Activated T-cell treated with anti-CD3 and anti-CD28 coated beads, Interleukin-2, amount 50 U/mL, for 72 hours (primary cell): ENCODE measurements at regions not wholly inside any gene's neighbourhood (a gene's known extent, or its start where the extent isn't known, plus 50 kb on each side); places are given as distances from the start of the nearest gene placed in this dataset.

Experiments
- ATAC-seq, 2 donors: fragments of 150-1000 bp; cut with Tn5 transposase; replicated peaks in 1 of 2; 2 replicates each; pipeline ENCODE4 v1.10.0; 2021; ENCODE audit warnings: moderate library complexity in 2 of 2, mild to moderate bottlenecking in 1 of 2
- DNase-seq, 2 donors: peaks; one replicate each; pipeline ENCODE4 v3.0.0; 2021 to 2022; ENCODE audit warnings: mixed read lengths in 1 of 2
- H3K27ac Mint-ChIP-seq: one replicate; pipeline ENCODE4 v1.8.0; 2022; ENCODE audit warnings: mild to moderate bottlenecking, moderate library complexity, mixed read lengths
- H3K27me3 Mint-ChIP-seq: one replicate; pipeline ENCODE4 v1.8.0; 2022; ENCODE audit warnings: low read depth, mixed read lengths
- H3K36me3 Mint-ChIP-seq, 2 donors: one replicate each; pipeline ENCODE4 v1.8.0; 2022; ENCODE audit warnings: mixed read lengths in 2 of 2, mild to moderate bottlenecking in 1 of 2; ENCODE audit not compliant: insufficient read depth in 2 of 2
- H3K4me1 Mint-ChIP-seq: one replicate; pipeline ENCODE4 v1.8.0; 2022; ENCODE audit warnings: low read depth, mixed read lengths
- H3K4me3 Mint-ChIP-seq, 2 donors: one replicate each; pipeline ENCODE4 v1.8.0; 2022; ENCODE audit warnings: mild to moderate bottlenecking in 2 of 2, mixed read lengths in 2 of 2, moderate library complexity in 2 of 2
- H3K9me3 Mint-ChIP-seq, 2 donors: one replicate each; pipeline ENCODE4 v1.8.0; 2022; ENCODE audit warnings: mixed read lengths in 2 of 2

GRCh38 chr2:153218851-153219250 lies 259.7 kb downstream of the RPRM start:
- no peak overlapping the region for H3K27ac Mint-ChIP-seq

GRCh38 chr2:153214337-153214736 lies 264.2 kb downstream of the RPRM start:
- no peak overlapping the region for H3K4me3 Mint-ChIP-seq
- peaks cover 0 to 2% of the 10 kb centered on the region in 2 donors for H3K9me3 Mint-ChIP-seq
- no peaks in the 10 kb centered on the region for H3K27me3 Mint-ChIP-seq
- no peaks in the 10 kb centered on the region for H3K4me1 Mint-ChIP-seq
- no peak for ATAC-seq
- no peaks in the 10 kb centered on the region for H3K36me3 Mint-ChIP-seq
- no peak for DNase-seq
- no peak overlapping the region for H3K27ac Mint-ChIP-seq

More at GRCh38 chr2:153218851-153219250, 259.7 kb downstream of the RPRM start:
- Mint-ChIP-seq H3K4me1 (no peaks in the 10 kb centered on the region), H3K36me3 (no peaks in the 10 kb centered on the region), H3K9me3 (peaks cover 2% of the 10 kb centered on the region in 2 donors), H3K4me3 (no peak overlapping the region), H3K27me3 (no peaks in the 10 kb centered on the region)
- no peak for DNase-seq
- peak in 1 of 2 donors; percentile 64 for ATAC-seq

GRCh38 chr2:153213022-153213421 lies 265.5 kb downstream of the RPRM start:
- ATAC-seq (no peak), DNase-seq (no peak)
- H3K4me3 Mint-ChIP-seq = no peak overlapping the region
- no peaks in the 10 kb centered on the region for H3K27me3 Mint-ChIP-seq
- peaks cover 0 to 2% of the 10 kb centered on the region in 2 donors for H3K9me3 Mint-ChIP-seq
- H3K36me3 Mint-ChIP-seq = no peaks in the 10 kb centered on the region
- H3K27ac Mint-ChIP-seq = no peak overlapping the region
- H3K4me1 Mint-ChIP-seq = no peaks in the 10 kb centered on the region

GRCh38 chr2:153197402-153198386 lies 280.9 kb downstream of the RPRM start:
- DNase-seq (no peak), ATAC-seq (no peak)
- H3K4me1 Mint-ChIP-seq = no peaks in the 10 kb centered on the region

GRCh38 chr2:153196378-153197058 lies 282.0 kb downstream of the RPRM start:
- no peak for DNase-seq
- Mint-ChIP-seq H3K36me3 (peaks cover 0 to 2% of the 10 kb centered on the region in 2 donors), H3K4me1 (no peaks in the 10 kb centered on the region), H3K9me3 (peaks cover 6 to 10% of the 10 kb centered on the region in 2 donors), H3K27ac (no peak overlapping the region), H3K27me3 (no peaks in the 10 kb centered on the region), H3K4me3 (no peak overlapping the region)
- ATAC-seq = no peak

More at GRCh38 chr2:153197402-153198386, 280.9 kb downstream of the RPRM start:
- Mint-ChIP-seq H3K27ac (no peak overlapping the region), H3K27me3 (no peaks in the 10 kb centered on the region), H3K36me3 (peaks cover 0 to 2% of the 10 kb centered on the region in 2 donors), H3K9me3 (peaks cover 6 to 10% of the 10 kb centered on the region in 2 donors), H3K4me3 (no peak overlapping the region)

GRCh38 chr2:153195342-153195741 lies 283.2 kb downstream of the RPRM start:
- DNase-seq (no peak), ATAC-seq (no peak)
- no peak overlapping the region for H3K27ac Mint-ChIP-seq
- H3K4me3 Mint-ChIP-seq = no peak overlapping the region
- H3K27me3 Mint-ChIP-seq = no peaks in the 10 kb centered on the region
- no peaks in the 10 kb centered on the region for H3K4me1 Mint-ChIP-seq
- H3K36me3 Mint-ChIP-seq = peaks cover 0 to 2% of the 10 kb centered on the region in 2 donors
- H3K9me3 Mint-ChIP-seq = peaks cover 6 to 10% of the 10 kb centered on the region in 2 donors

- H3K4me1 Mint-ChIP-seq = no peaks in the 10 kb centered on the region
- H3K36me3 Mint-ChIP-seq = no peaks in the 10 kb centered on the region
- DNase-seq = no peak
- peaks cover 4 to 11% of the 10 kb centered on the region in 2 donors for H3K9me3 Mint-ChIP-seq
- H3K27ac Mint-ChIP-seq = no peak overlapping the region
- no peaks in the 10 kb centered on the region for H3K27me3 Mint-ChIP-seq
- H3K4me3 Mint-ChIP-seq = no peak overlapping the region
- ATAC-seq = no peak
Observed at GRCh38 chr2:153189091-153189888, 289.3 kb downstream of the RPRM start.

- H3K27ac Mint-ChIP-seq = no peak overlapping the region
- no peaks in the 10 kb centered on the region for H3K27me3 Mint-ChIP-seq
- no peaks in the 10 kb centered on the region for H3K36me3 Mint-ChIP-seq
- peaks cover 0 to 2% of the 10 kb centered on the region in 2 donors for H3K9me3 Mint-ChIP-seq
- H3K4me1 Mint-ChIP-seq = no peaks in the 10 kb centered on the region
- ATAC-seq = no peak
- DNase-seq = no peak
- H3K4me3 Mint-ChIP-seq = no peak overlapping the region
Observed at GRCh38 chr2:153179808-153180207, 298.8 kb downstream of the RPRM start.

- H3K4me1 Mint-ChIP-seq = no peaks in the 10 kb centered on the region
- DNase-seq (no peak), ATAC-seq (no peak)
- no peaks in the 10 kb centered on the region for H3K36me3 Mint-ChIP-seq
- no peak overlapping the region for H3K27ac Mint-ChIP-seq
- no peaks in the 10 kb centered on the region for H3K27me3 Mint-ChIP-seq
- peaks cover 0 to 2% of the 10 kb centered on the region in 2 donors for H3K9me3 Mint-ChIP-seq
- H3K4me3 Mint-ChIP-seq = no peak overlapping the region
Observed at GRCh38 chr2:153169609-153170008, 309.0 kb downstream of the RPRM start.

- H3K27ac Mint-ChIP-seq = no peak overlapping the region
- H3K27me3 Mint-ChIP-seq = no peaks in the 10 kb centered on the region
- H3K36me3 Mint-ChIP-seq = no peaks in the 10 kb centered on the region
- H3K4me1 Mint-ChIP-seq = no peaks in the 10 kb centered on the region
- ATAC-seq (no peak), DNase-seq (no peak)
- H3K4me3 Mint-ChIP-seq = no peak overlapping the region
- H3K9me3 Mint-ChIP-seq = peaks cover 0 to 2% of the 10 kb centered on the region in 2 donors
Observed at GRCh38 chr2:153165021-153165420, 313.5 kb downstream of the RPRM start.

GRCh38 chr2:153163055-153163454 lies 315.5 kb downstream of the RPRM start:
- ATAC-seq (no peak), DNase-seq (peak; percentile 0 to 28)
- H3K27me3 Mint-ChIP-seq = no peaks in the 10 kb centered on the region
- H3K36me3 Mint-ChIP-seq = no peaks in the 10 kb centered on the region
- no peak overlapping the region for H3K27ac Mint-ChIP-seq
- no peak overlapping the region for H3K4me3 Mint-ChIP-seq
- no peaks in the 10 kb centered on the region for H3K4me1 Mint-ChIP-seq
- peaks cover 0 to 2% of the 10 kb centered on the region in 2 donors for H3K9me3 Mint-ChIP-seq

GRCh38 chr2:153156743-153157142 lies 321.8 kb downstream of the RPRM start:
- H3K4me1 Mint-ChIP-seq = no peaks in the 10 kb centered on the region
- ATAC-seq = no peak
- H3K4me3 Mint-ChIP-seq = no peak overlapping the region
- no peaks in the 10 kb centered on the region for H3K27me3 Mint-ChIP-seq
- H3K9me3 Mint-ChIP-seq = peaks cover 10 to 12% of the 10 kb centered on the region in 2 donors
- no peak for DNase-seq
- no peak overlapping the region for H3K27ac Mint-ChIP-seq
- no peaks in the 10 kb centered on the region for H3K36me3 Mint-ChIP-seq
